GM19240 (cell line): ENCODE measurements at regions not wholly inside any gene's neighbourhood (a gene's known extent, or its start where the extent isn't known, plus 50 kb on each side); places are given as distances from the start of the nearest gene placed in this dataset.

Source experiments
- DNase-seq: peaks from one replicate; pipeline ENCODE4 v3.0.0; 2011; ENCODE audit warnings: low spot score; ENCODE audit not compliant: insufficient read length

- DNase-seq, result no peak
Measured at GRCh38 chr21:35376406-35377135, 327.5 kb upstream of the RUNX1 start.

DNA sequence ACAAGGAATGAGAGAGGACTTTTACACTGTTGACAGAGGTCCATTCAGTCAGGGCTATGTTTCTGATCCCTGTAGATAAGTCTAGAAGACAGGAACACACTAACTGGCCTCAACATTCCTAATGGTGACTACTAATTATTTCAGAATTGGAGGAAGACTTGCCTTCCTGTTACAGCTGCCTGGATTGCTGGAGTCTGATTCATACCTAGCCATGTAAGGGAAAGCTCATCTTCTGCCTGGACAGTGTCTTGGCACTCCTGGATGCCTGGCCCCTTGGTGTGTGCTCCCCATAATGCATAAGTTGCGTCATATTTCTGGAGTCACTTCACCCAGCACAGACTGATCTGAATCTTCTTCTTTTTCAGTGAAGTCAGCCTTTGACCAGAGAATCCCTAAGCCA, 326.0 kb upstream of the RUNX1 start:
- DNase-seq, result no peak

- no peak for DNase-seq
Measured at GRCh38 chr21:35373998-35374397, 324.9 kb upstream of the RUNX1 start.

DNA sequence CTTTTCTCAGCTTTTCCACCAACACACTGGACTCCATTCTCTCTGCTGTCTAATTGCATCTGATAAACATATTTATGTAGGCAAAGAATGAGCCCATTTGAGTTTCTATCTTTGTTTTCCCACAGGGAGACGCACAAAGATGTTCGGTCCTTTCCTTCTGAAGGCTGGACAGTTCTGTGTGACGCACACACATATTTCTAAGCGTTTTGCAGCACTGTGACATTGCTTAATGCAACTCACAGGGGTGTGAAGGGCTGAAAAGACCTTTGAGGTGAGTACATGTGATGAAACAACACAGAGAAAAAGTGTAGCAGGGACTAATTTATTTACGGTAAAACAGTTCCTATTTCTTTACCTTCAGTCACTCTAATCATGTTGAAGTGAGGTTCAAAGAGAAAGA, 323.1 kb upstream of the RUNX1 start:
- DNase-seq, result no peak

DNA sequence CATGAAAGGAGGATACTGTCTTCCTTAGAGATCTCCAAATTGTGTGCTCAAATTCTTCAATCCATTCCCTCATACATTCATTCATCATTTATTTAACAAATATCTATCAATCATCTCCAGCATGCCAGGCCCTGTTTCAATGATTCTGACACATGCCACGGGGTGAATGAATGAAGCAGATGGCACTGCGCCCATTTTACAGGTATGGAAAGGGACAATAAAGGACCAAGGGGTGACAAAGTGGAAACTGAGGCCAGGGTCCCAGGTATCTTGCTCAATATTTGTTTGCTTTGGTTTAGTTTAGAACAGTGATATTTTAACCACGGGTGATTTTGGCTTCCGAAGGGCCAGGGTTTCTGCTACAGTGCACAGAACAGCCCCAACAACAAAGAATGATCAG, 321.6 kb upstream of the RUNX1 start:
- no peak for DNase-seq

DNA sequence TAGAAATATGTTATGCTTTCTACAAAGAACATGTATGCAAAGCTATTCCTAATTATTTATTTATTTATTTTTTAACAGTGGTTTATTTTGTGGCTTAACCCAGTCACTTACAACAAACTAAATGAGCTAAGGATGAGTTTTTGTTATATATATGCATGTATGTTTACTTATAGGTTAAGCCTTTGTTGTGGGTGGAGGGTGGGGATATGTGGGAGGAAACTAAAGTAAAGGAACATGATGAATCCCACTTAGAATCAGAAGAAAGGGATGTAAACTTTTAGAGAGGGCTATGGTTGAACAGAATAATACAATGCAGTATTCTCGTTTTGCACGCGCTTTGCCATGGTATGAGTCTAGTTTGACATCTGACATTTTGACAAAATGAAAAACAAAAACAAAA, 321.0 kb upstream of the RUNX1 start:
- no peak for DNase-seq

DNA sequence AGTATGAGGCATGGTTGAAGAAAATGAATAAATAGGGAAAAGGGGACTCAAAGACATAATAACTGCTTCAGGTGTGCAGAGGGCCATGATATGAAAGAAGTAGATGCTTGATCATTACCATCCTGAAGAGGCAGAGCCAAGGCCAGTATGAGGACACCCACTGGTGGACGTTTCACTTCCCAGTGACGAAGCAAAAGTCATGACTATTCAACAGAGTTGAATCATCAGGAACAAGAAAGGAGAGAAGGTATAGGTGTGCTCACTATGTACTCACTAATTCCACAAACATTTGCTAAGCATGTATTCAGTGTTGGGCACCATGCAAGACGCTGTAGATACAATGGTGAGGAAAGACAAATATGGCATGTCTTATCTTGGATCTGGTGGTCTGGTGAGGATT, 319.2 kb upstream of the RUNX1 start:
- DNase-seq, result no peak

DNA sequence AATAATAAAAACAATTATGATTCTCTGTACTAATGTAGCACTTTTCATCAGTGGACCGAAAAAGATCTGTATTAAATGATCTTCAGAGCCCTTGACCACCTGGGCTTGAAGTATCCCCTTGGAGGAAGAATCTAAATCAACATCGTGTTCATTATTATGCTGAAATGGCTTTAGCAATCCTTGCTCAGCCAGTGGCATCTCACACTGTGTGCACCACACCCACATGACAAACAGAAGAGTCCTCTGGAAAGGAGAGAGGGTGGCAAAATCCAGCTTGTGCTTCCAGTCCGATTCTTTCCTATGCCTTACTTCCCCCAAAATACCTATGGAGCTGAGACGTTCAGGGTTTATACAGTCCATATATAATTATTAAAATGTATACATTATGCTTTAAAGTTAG, 318.5 kb upstream of the RUNX1 start:
- no peak for DNase-seq

DNA sequence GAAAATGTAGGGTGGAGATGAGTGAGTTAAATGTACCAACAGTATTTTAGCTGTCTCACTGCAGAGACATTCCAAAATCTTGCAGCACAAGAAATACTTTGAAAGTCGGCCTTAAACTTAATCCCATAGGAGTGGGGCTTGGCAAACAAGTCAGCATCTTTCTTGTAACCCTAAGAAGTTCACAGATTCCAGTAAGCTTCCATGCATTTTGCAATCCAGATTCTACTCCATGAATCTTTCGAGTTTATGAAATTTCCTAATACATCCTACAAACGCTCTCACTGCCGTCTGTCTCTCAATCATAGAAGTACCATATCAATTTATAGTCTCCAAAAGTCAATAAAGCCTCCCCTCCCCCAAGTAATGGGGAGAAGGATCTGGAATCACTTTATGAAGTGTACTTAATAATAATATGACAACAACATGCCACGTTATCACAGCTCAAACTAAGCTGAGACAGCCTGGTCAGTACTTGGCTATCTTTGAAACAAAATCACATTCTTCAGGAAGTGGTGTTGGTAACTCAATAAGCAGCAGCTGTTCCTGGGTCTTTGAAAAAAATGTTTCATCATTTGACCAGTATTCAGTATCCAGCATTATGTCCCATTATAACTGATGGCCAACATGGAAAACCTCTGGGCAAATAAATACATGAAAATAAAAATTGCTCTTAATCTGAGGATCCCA, 317.4 kb upstream of the RUNX1 start:
- no peak for DNase-seq

GRCh38 chr21:35363458-35363857, 314.4 kb upstream of the RUNX1 start:
- DNase-seq, result no peak

GRCh38 chr21:35361988-35362387, 312.9 kb upstream of the RUNX1 start:
- no peak for DNase-seq

DNA sequence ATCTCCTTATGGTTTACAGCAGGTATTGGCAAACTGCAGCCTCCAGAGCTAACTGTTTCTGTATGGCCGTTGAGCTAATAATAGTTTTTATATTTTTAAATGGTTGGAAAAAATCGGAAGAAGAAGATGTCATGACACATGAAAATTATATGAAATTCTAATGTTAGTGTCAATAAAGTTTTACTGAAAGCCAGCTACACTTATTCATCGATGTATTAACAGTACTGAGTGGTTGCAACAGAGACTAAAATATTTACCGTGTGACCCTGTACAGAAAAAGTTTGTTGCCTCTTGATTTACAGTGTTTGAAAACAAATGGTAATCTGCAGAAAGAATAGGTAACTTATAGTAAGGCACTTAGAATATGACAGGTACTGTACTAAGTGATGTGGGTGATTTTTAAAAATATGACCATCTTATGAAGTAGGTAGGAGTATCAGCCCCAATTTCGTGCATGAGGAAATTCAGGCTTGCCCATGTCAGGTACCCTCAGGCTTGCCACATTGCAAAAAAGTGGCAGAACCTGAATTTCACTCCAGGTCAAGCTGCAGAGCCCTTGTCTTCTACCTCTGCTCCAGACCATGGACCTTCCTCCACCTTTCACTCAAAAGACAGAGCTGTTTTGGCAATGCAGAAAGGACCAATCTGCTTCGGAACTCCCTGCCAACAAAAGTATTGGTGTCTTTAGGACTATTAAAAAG, 311.9 kb upstream of the RUNX1 start:
- no peak for DNase-seq

GRCh38 chr21:35359076-35359475, 310.0 kb upstream of the RUNX1 start:
- no peak for DNase-seq

DNA sequence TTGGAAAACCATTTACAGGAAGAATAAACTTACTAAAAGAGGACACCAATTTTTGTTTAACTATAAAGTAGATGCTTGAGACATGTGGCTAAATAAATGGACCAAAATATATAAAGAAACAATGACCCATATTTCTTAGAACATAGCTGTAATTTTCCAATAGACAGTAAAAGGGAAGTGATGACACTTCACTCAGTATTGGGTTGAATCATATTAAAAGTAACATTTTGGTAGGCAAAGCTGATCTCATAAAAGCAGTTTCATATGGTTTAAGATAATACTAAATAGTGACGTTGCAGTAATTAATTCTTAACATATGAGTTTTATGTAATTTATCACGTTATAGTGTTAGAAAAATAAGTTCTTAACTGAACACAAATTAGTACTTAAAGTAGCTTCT, 308.9 kb upstream of the RUNX1 start:
- DNase-seq, result no peak

GRCh38 chr21:35357041-35357780, 308.1 kb upstream of the RUNX1 start:
- no peak for DNase-seq

GRCh38 chr21:35354078-35354477, 305.0 kb upstream of the RUNX1 start:
- no peak for DNase-seq

- no peak for DNase-seq
Measured at GRCh38 chr21:35352793-35353192, 303.7 kb upstream of the RUNX1 start.

DNA sequence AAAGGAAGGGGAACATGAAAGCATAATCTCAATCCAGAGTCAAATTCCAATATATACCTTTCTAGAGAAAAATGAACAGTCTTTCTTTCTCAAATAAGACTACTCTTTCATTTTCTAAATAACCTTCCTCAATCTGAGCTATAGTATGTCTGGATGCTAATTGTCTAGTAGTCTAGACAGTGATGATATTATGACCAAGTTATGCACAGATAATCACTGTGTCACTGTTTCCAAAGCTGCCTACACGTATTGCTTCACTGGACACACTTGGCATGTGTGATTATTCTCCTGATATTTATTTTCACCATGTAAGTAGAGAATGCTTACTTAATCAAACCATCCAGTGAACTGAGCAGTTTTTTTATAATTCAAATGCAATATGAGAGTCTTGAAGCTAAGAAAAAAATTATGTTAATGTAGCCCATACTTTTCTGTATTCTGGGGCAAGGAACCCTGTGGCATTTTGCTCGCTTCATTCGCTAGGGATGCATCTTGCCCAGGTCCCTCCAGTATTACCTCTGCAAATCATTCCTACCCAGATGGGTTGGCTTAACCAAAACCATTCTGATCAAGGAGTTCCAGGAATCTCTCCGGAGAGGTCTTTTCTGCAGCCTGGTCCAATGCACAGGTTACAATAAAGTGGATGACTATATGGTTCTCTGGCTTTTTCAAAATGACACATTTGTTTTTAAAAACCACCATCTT, 303.1 kb upstream of the RUNX1 start:
- DNase-seq, result no peak

- DNase-seq, result no peak
Measured at GRCh38 chr21:35351434-35351833, 302.3 kb upstream of the RUNX1 start.

- DNase-seq, result no peak
Measured at GRCh38 chr21:35350965-35351364, 301.9 kb upstream of the RUNX1 start.

DNA sequence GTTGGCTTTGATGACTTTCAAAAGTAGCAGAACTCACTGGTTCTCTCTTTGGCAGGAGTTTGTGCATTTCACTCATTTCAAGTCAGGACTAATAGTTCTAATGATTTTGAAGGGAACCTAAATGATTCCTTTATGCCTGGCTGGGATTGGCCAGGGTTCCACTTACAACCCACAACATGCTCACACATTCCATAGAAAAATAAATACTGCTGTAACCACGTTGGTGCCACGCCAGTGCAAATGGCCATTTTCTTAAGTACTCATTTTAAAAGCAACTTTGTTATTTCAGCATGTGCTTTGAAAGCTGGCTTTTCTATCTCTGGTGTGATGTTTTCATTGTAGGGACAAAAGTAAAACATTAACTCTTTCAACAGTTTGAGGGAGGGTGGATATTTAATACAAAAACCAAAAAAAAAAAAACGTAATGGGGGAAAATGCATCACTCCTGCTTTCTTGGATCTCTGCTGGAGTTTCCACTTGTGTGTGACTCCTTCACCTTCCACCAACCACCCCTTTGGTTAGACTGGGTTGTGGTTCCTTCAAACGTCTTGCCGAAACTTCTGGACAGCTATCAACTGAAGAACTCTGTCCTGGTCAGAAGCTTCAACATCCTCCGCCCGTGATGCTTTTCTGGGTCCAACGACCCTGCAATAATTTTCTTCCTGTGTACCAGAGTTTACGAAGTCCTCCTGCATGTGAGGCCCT, 300.4 kb upstream of the RUNX1 start:
- DNase-seq, result no peak
